ENCODE measurements at regions not wholly inside any gene's neighbourhood (a gene's known extent, or its start where the extent isn't known, plus 50 kb on each side); places are given as distances from the start of the nearest gene placed in this dataset.

DNA sequence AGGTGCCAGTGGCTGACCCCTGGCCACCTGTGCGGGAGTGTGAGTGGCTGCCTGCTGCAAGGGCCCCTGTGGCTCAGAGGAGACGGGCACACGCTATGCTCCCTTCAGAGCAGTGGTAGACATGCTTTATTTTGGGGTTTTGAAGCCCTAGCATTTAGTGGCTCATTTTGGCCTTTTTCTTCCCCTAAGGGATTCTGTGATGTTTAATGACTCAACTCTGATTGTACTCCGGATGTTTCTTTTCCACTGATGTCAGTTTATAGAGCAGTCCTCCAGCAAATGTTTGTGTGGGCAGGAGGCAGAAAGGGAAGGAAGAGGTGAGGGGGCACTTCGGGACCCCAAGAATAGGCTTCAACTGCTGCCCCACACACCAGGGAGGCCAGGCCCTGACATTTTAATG is 288.9 kb upstream of the C2CD4B start:
- DNase-seq (no peak), ATAC-seq (ENCODE audit: low read depth in 2 of 2) (no peak)
- H3K4me1 Mint-ChIP-seq = no peaks in the 10 kb centered on the region
- H3K4me3 Mint-ChIP-seq = peak overlapping the region in 1 of 8 donors; percentile 57
- H3K27ac Mint-ChIP-seq = peak overlapping the region in 1 of 6 donors; percentile 16
- no peaks in the 10 kb centered on the region for H3K36me3 Mint-ChIP-seq
- H3K9me3 Mint-ChIP-seq = peaks cover 0 to 4% (median 0%) of the 10 kb centered on the region in 7 donors
- H3K27me3 Mint-ChIP-seq = peaks cover 0 to 8% (median 0%) of the 10 kb centered on the region in 3 donors

DNA sequence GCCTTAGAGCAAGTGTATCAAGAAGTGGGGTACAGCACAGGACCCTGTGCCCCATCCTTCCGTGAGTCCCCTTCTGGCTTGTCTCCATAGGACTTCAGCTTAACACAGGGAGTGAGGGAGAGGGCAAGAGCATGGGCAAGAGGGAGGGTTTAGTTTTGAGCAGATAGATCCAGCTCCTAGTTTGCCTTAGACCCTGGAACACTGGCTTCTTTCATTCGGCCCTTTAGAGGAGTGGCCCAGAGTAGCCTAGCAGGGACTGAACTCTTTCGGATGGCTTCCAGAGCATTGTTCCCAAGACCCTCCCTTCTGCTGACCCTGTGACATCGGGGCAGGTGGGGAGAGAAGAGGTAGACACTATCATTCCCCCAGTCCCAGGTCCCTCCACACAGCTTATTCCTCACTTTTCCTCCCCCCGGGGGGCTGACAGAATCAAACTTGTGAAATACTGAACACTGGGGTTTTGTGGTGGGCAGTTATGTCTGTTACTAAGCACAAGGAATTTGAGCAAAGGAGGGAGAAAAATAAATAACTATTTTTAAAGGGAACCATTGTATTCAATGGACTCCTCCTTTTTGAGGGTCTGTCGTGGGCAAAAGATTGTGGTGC is 289.6 kb upstream of the C2CD4B start:
- DNase-seq (no peak), ATAC-seq (ENCODE audit: low read depth in 2 of 2) (no peak)
- Mint-ChIP-seq H3K36me3 (no peaks in the 10 kb centered on the region), H3K27me3 (peaks cover 0 to 6% (median 0%) of the 10 kb centered on the region in 3 donors), H3K4me3 (peak overlapping the region in 1 of 8 donors; percentile 16), H3K4me1 (no peaks in the 10 kb centered on the region), H3K27ac (no peak overlapping the region), H3K9me3 (peaks cover 0 to 4% (median 0%) of the 10 kb centered on the region in 7 donors)

- Mint-ChIP-seq H3K4me1 (no peaks in the 10 kb centered on the region), H3K9me3 (no peaks in the 10 kb centered on the region), H3K4me3 (no peak overlapping the region), H3K27me3 (no peaks in the 10 kb centered on the region), H3K27ac (peak overlapping the region in 1 of 6 donors; percentile 84), H3K36me3 (no peaks in the 10 kb centered on the region)
- DNase-seq (no peak), ATAC-seq (ENCODE audit: low read depth in 2 of 2) (no peak)
Observed at GRCh38 chr15:62455441-62455921, 290.4 kb upstream of the C2CD4B start.

DNA sequence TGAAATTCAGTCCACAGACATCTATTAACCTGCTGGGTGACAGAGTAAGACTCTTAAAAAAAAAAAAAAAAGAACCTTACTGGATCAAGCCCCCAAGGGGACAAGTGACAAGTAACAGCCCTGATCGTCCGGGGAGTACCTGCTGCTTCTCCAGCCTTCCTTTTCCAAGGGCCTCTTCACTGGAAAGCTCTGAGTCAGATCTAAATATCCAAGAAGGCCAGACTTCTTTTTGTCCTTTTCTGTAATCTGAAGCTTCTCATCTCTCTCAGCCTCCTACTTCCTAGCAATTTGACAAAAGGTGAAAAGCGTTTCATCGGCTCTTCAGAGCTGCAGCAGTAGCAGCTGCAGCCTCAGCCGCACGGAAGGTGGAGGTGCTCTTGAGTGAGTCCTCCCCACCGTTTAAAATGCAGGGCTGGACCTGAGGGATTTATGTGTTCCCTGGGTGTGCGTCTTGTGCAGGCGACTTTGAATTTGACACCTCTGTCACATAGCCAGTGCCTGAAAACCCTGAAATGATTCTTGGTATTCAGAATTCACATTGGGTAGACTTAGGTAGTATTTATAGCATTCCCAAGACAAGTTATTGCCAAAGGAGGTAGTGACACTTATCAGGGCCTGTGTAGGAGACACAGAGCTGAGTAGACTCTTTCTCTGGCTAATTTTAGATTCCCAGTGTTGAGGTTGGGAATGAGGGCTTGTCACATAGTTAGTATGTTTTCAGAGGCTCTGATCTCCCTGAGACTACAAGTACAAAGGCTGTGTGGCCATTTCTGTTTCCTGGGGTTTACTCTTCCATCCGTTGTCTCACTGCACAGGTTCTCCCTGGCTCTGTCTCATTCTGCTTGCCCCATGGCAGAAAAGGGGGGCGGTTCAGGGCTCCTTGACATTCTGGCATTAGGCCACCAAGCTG is 291.2 kb upstream of the C2CD4B start:
- ATAC-seq (ENCODE audit: low read depth in 2 of 2) = no peak
- Mint-ChIP-seq H3K27ac (peak overlapping the region in 1 of 6 donors; percentile 84), H3K4me1 (no peaks in the 10 kb centered on the region), H3K27me3 (peaks cover 0 to 2% (median under 1%) of the 10 kb centered on the region in 3 donors), H3K36me3 (no peaks in the 10 kb centered on the region), H3K4me3 (no peak overlapping the region), H3K9me3 (no peaks in the 10 kb centered on the region)
- DNase-seq = no peak

DNA sequence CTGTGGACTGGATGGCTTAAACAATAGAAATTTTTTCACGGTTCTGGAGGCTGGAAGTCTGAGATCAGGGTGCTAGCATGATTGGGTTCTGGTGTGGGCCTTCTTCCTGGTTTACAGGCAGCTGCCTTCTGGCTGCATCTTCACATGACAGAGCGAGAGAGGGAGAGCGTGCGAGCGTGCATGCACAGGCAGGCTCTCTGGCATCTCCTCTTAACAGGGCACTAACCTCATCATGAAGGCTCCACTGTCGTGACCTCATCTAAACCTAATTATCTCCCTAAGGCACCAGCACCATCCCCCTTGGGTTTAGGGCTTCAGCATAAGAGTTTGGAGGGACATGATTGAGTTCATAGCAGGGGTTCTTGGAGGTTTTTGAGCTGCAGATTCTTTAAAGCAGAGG is 292.0 kb upstream of the C2CD4B start:
- Mint-ChIP-seq H3K36me3 (no peaks in the 10 kb centered on the region), H3K27ac (no peak overlapping the region), H3K4me1 (no peaks in the 10 kb centered on the region), H3K9me3 (no peaks in the 10 kb centered on the region), H3K4me3 (peak overlapping the region in 1 of 8 donors; percentile 30), H3K27me3 (peaks cover 0 to 6% (median 5%) of the 10 kb centered on the region in 3 donors)
- DNase-seq (no peak), ATAC-seq (ENCODE audit: low read depth in 2 of 2) (no peak)

DNA sequence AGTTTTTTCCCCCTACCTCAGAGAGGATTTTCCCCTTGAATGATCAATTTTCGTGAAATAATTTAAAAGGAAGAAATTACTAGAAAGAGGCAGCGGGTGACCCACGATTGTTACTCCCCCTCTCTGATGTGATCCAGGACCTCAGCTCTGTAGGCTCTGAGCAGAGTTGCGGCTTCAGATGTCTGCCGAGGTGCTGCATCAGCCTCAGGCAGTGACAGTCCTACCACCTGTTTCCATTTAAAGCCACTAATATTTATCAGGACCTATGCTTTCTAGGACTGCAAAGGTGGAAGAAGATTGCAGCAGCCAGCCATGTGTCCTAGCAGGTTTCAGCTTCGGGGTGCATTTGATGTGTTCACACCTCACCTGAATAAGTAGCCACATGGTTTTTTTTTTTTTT is 294.8 kb upstream of the C2CD4B start:
- Mint-ChIP-seq H3K27ac (no peak overlapping the region), H3K4me3 (no peak overlapping the region), H3K36me3 (no peaks in the 10 kb centered on the region), H3K27me3 (peaks cover 0 to 14% (median 6%) of the 10 kb centered on the region in 3 donors), H3K9me3 (peaks cover 0 to 5% (median 0%) of the 10 kb centered on the region in 7 donors), H3K4me1 (no peaks in the 10 kb centered on the region)
- ATAC-seq (ENCODE audit: low read depth in 2 of 2) (no peak), DNase-seq (no peak)

- no peak for DNase-seq
- no peak for ATAC-seq (ENCODE audit: low read depth in 2 of 2)
- Mint-ChIP-seq H3K9me3 (peaks cover 0 to 5% (median 0%) of the 10 kb centered on the region in 7 donors), H3K27me3 (peaks cover 6 to 17% (median 7%) of the 10 kb centered on the region in 3 donors), H3K36me3 (no peaks in the 10 kb centered on the region), H3K4me1 (no peaks in the 10 kb centered on the region), H3K27ac (no peak overlapping the region), H3K4me3 (no peak overlapping the region)
Observed at GRCh38 chr15:62462268-62462667, 297.2 kb upstream of the C2CD4B start.

- peaks cover 0 to 5% (median 0%) of the 10 kb centered on the region in 7 donors for H3K9me3 Mint-ChIP-seq
- H3K27me3 Mint-ChIP-seq = peaks cover 6 to 17% (median 7%) of the 10 kb centered on the region in 3 donors
- H3K36me3 Mint-ChIP-seq = no peaks in the 10 kb centered on the region
- H3K4me3 Mint-ChIP-seq = no peak overlapping the region
- ATAC-seq (ENCODE audit: low read depth in 2 of 2) (no peak), DNase-seq (no peak)
- no peak overlapping the region for H3K27ac Mint-ChIP-seq
- H3K4me1 Mint-ChIP-seq = no peaks in the 10 kb centered on the region
Observed at GRCh38 chr15:62462721-62463120, 297.6 kb upstream of the C2CD4B start.

DNA sequence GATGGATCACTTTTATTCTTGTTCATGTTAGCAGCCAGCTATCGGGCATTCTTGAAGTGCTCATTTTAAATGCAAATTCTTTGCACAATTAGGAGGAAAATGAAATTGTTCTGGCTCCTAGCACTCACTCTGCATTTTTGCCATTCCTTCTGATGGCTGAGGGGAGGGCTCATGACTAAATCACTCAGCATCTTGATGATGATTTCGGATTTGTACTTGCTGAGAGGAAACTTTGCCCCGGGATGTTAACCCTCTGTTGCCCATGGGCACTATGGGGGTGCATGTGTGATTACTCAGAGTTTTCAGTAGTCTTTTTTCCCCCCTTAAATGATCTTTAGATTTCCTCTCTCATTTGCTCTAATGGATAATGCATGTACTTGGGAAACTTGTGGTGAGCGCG is 299.6 kb upstream of the C2CD4B start:
- Mint-ChIP-seq H3K4me3 (no peak overlapping the region), H3K9me3 (peaks cover 0 to 5% (median 0%) of the 10 kb centered on the region in 7 donors), H3K27ac (no peak overlapping the region), H3K4me1 (no peaks in the 10 kb centered on the region), H3K27me3 (peaks cover 6 to 17% (median 7%) of the 10 kb centered on the region in 3 donors), H3K36me3 (no peaks in the 10 kb centered on the region)
- ATAC-seq (ENCODE audit: low read depth in 2 of 2) (no peak), DNase-seq (no peak)

GRCh38 chr15:62465173-62465572 is 300.1 kb upstream of the C2CD4B start:
- no peak overlapping the region for H3K4me3 Mint-ChIP-seq
- no peaks in the 10 kb centered on the region for H3K4me1 Mint-ChIP-seq
- H3K27me3 Mint-ChIP-seq = peaks cover 6 to 17% (median 7%) of the 10 kb centered on the region in 3 donors

GRCh38 chr15:62469478-62469873 is 304.4 kb upstream of the C2CD4B start:
- H3K27ac Mint-ChIP-seq = no peak overlapping the region
- H3K4me1 Mint-ChIP-seq = no peaks in the 10 kb centered on the region
- no peaks in the 10 kb centered on the region for H3K36me3 Mint-ChIP-seq
- peaks cover 0 to 7% (median 4%) of the 10 kb centered on the region in 3 donors for H3K27me3 Mint-ChIP-seq
- no peak for ATAC-seq (ENCODE audit: low read depth in 2 of 2)
- peaks cover 0 to 2% (median 0%) of the 10 kb centered on the region in 7 donors for H3K9me3 Mint-ChIP-seq
- no peak for DNase-seq
- no peak overlapping the region for H3K4me3 Mint-ChIP-seq

More at GRCh38 chr15:62465173-62465572, 300.1 kb upstream of the C2CD4B start:
- H3K9me3 Mint-ChIP-seq = peaks cover 0 to 5% (median 0%) of the 10 kb centered on the region in 7 donors
- DNase-seq = no peak
- no peak overlapping the region for H3K27ac Mint-ChIP-seq
- H3K36me3 Mint-ChIP-seq = no peaks in the 10 kb centered on the region
- no peak for ATAC-seq (ENCODE audit: low read depth in 2 of 2)

GRCh38 chr15:62469874-62470688 is 305.0 kb upstream of the C2CD4B start:
- ATAC-seq (ENCODE audit: low read depth in 2 of 2) (no peak), DNase-seq (no peak)
- Mint-ChIP-seq H3K27me3 (peaks cover 0 to 7% (median 1%) of the 10 kb centered on the region in 3 donors), H3K4me3 (no peak overlapping the region), H3K4me1 (no peaks in the 10 kb centered on the region), H3K36me3 (no peaks in the 10 kb centered on the region), H3K27ac (peak overlapping the region in 1 of 6 donors; percentile 59), H3K9me3 (peaks cover 0 to 2% (median 0%) of the 10 kb centered on the region in 7 donors)

Data from naive B cell (primary cell).